HG03469 (cell line): ENCODE measurements at regions not wholly inside any gene's neighbourhood (a gene's known extent, or its start where the extent isn't known, plus 50 kb on each side); places are given as distances from the start of the nearest gene placed in this dataset.
"Not testable (repeated sequence)": the region's sequence is repeated elsewhere in the genome, so short reads cannot be mapped to it uniquely, and the experiment has no call there.

Experiments
- ATAC-seq: cut with Tn5 transposase; IDR thresholded peaks from one replicate; pipeline ENCODE4 v1.9.1; 2021; ENCODE audit warnings: mild to moderate bottlenecking, moderate library complexity, moderate number of reproducible peaks; ENCODE audit not compliant: unreplicated experiment

- no peak for ATAC-seq
Observed at GRCh38 chr12:19896534-19896933, 457.2 kb downstream of the AEBP2 start.

GRCh38 chr12:19897900-19898408 lies 458.7 kb downstream of the AEBP2 start:
- no peak for ATAC-seq

GRCh38 chr12:19901841-19902240 lies 462.5 kb downstream of the AEBP2 start:
- no peak for ATAC-seq

GRCh38 chr12:19904819-19905218 lies 463.5 kb upstream of the PDE3A start:
- ATAC-seq = no peak

GRCh38 chr12:19908830-19909229 lies 459.5 kb upstream of the PDE3A start:
- ATAC-seq = no peak

GRCh38 chr12:19909418-19909817 lies 458.9 kb upstream of the PDE3A start:
- ATAC-seq = no peak

- no peak for ATAC-seq
Observed at GRCh38 chr12:19910681-19911080, 457.7 kb upstream of the PDE3A start.

- no peak for ATAC-seq
Observed at GRCh38 chr12:19912991-19913390, 455.3 kb upstream of the PDE3A start.

- no peak for ATAC-seq
Observed at GRCh38 chr12:19915392-19916195, 452.7 kb upstream of the PDE3A start.

GRCh38 chr12:19916196-19916753 lies 452.1 kb upstream of the PDE3A start:
- ATAC-seq = no peak

- ATAC-seq = no peak
Observed at GRCh38 chr12:19916974-19917373, 451.4 kb upstream of the PDE3A start.

GRCh38 chr12:19921716-19922115 lies 446.6 kb upstream of the PDE3A start:
- not testable (repeated sequence) for ATAC-seq

GRCh38 chr12:19922717-19923116 lies 445.6 kb upstream of the PDE3A start:
- ATAC-seq = no peak

- ATAC-seq = no peak
Observed at GRCh38 chr12:19924360-19924759, 444.0 kb upstream of the PDE3A start.

- ATAC-seq = no peak
Observed at GRCh38 chr12:19925841-19926240, 442.5 kb upstream of the PDE3A start.

GRCh38 chr12:19926266-19926665 lies 442.1 kb upstream of the PDE3A start:
- no peak for ATAC-seq

- ATAC-seq = no peak
Observed at GRCh38 chr12:19927661-19928060, 440.7 kb upstream of the PDE3A start.

- no peak for ATAC-seq
Observed at GRCh38 chr12:19932413-19932812, 435.9 kb upstream of the PDE3A start.

- no peak for ATAC-seq
Observed at GRCh38 chr12:19933924-19934323, 434.4 kb upstream of the PDE3A start.

- no peak for ATAC-seq
Observed at GRCh38 chr12:19937161-19937560, 431.2 kb upstream of the PDE3A start.

GRCh38 chr12:19938031-19938430 lies 430.3 kb upstream of the PDE3A start:
- ATAC-seq = no peak

GRCh38 chr12:19938491-19938890 lies 429.8 kb upstream of the PDE3A start:
- no peak for ATAC-seq
